VCaP (cell line): ENCODE measurements at regions not wholly inside any gene's neighbourhood (a gene's known extent, or its start where the extent isn't known, plus 50 kb on each side); places are given as distances from the start of the nearest gene placed in this dataset.
"Not testable (repeated sequence)": the region's sequence is repeated elsewhere in the genome, so short reads cannot be mapped to it uniquely, and the experiment has no call there.

ENCODE experiments used
- H3K27ac ChIP-seq: fragments of 450-650 bp; 2 replicates; pipeline ENCODE4 v1.5.1; 2017

GRCh38 chr1:143848859-143849258 lies 122.9 kb downstream of the FAM72C start:
- H3K27ac ChIP-seq = not testable (repeated sequence)

GRCh38 chr1:143845193-143845592 lies 126.6 kb downstream of the FAM72C start:
- H3K27ac ChIP-seq = not testable (repeated sequence)

GRCh38 chr1:143842058-143842457 lies 129.7 kb downstream of the FAM72C start:
- not testable (repeated sequence) for H3K27ac ChIP-seq

GRCh38 chr1:143839182-143839581 lies 132.6 kb downstream of the FAM72C start:
- not testable (repeated sequence) for H3K27ac ChIP-seq

- H3K27ac ChIP-seq = not testable (repeated sequence)
These were observed 133.2 kb downstream of the FAM72C start for GRCh38 chr1:143838598-143838929.

GRCh38 chr1:143837924-143838597 lies 133.7 kb downstream of the FAM72C start:
- H3K27ac ChIP-seq = not testable (repeated sequence)

- not testable (repeated sequence) for H3K27ac ChIP-seq
These were observed 138.4 kb downstream of the FAM72C start for GRCh38 chr1:143833376-143833775.

GRCh38 chr1:143832379-143832716 lies 139.4 kb downstream of the FAM72C start:
- not testable (repeated sequence) for H3K27ac ChIP-seq

GRCh38 chr1:143831479-143832378 lies 140.1 kb downstream of the FAM72C start:
- H3K27ac ChIP-seq = not testable (repeated sequence)

GRCh38 chr1:143826162-143826561 lies 145.6 kb downstream of the FAM72C start:
- not testable (repeated sequence) for H3K27ac ChIP-seq

GRCh38 chr1:143824266-143824665 lies 147.5 kb downstream of the FAM72C start:
- H3K27ac ChIP-seq = not testable (repeated sequence)

GRCh38 chr1:143820058-143820457 lies 151.7 kb downstream of the FAM72C start:
- not testable (repeated sequence) for H3K27ac ChIP-seq

GRCh38 chr1:143816369-143816768 lies 155.4 kb downstream of the FAM72C start:
- H3K27ac ChIP-seq = not testable (repeated sequence)

- H3K27ac ChIP-seq = not testable (repeated sequence)
These were observed 166.4 kb downstream of the FAM72C start for GRCh38 chr1:143805374-143805773.

- not testable (repeated sequence) for H3K27ac ChIP-seq
These were observed 167.0 kb downstream of the FAM72C start for GRCh38 chr1:143804707-143805356.

GRCh38 chr1:143803927-143804411 lies 167.8 kb downstream of the FAM72C start:
- H3K27ac ChIP-seq = not testable (repeated sequence)

GRCh38 chr1:143803095-143803494 lies 168.7 kb downstream of the FAM72C start:
- not testable (repeated sequence) for H3K27ac ChIP-seq

GRCh38 chr1:143799568-143800187 lies 172.1 kb downstream of the FAM72C start:
- not testable (repeated sequence) for H3K27ac ChIP-seq

- H3K27ac ChIP-seq = not testable (repeated sequence)
These were observed 175.4 kb downstream of the FAM72C start for GRCh38 chr1:143796369-143796768.

GRCh38 chr1:143792047-143792937 lies 179.5 kb downstream of the FAM72C start:
- not testable (repeated sequence) for H3K27ac ChIP-seq

GRCh38 chr1:143786381-143786780 lies 185.4 kb downstream of the FAM72C start:
- not testable (repeated sequence) for H3K27ac ChIP-seq
